Natural killer cell (primary cell): ENCODE measurements at regions not wholly inside any gene's neighbourhood (a gene's known extent, or its start where the extent isn't known, plus 50 kb on each side); places are given as distances from the start of the nearest gene placed in this dataset.

Source experiments
- ATAC-seq, 3 donors: fragments of 150-1000 bp in 2 of 3; fragments of 200-7000 bp in 1 of 3; cut with Tn5 transposase; 1 replicate in 1 of 3; 2 replicates in 2 of 3; pipeline ENCODE4 v1.10.0; 2021; ENCODE audit warnings: mild to moderate bottlenecking in 2 of 3, moderate library complexity in 2 of 3
- DNase-seq, 2 donors: peaks; one replicate each; pipeline versions ENCODE4 v3.0.0 to v3.0.0-alpha.2; 2013 to 2021; ENCODE audit warnings: mixed read lengths in 1 of 2
- H3K27ac ChIP-seq: one replicate; pipeline ENCODE4 v1.5.1; 2013; ENCODE audit warnings: mild to moderate bottlenecking, low read length
- H3K27me3 ChIP-seq: one replicate; pipeline ENCODE4 v1.6.1; 2013; ENCODE audit warnings: low read length; ENCODE audit not compliant: control insufficient read depth, insufficient read depth
- H3K36me3 ChIP-seq: one replicate; pipeline ENCODE4 v1.6.1; 2013; ENCODE audit warnings: low read length; ENCODE audit not compliant: control insufficient read depth, insufficient read depth
- H3K4me1 ChIP-seq: one replicate; pipeline ENCODE4 v1.6.1; 2013; ENCODE audit warnings: low read length; ENCODE audit not compliant: control insufficient read depth, insufficient read depth
- H3K4me3 ChIP-seq: one replicate; pipeline ENCODE4 v1.5.1; 2013; ENCODE audit warnings: low read length
- H3K9me3 ChIP-seq: one replicate; pipeline ENCODE4 v1.6.1; 2013; ENCODE audit warnings: low read length; ENCODE audit not compliant: control insufficient read depth, insufficient read depth
- H3K27ac Mint-ChIP-seq, 2 donors: one replicate each; pipeline ENCODE4 v1.8.0; 2022; ENCODE audit warnings: mild to moderate bottlenecking in 2 of 2, mixed read lengths in 2 of 2, moderate library complexity in 1 of 2
- H3K27me3 Mint-ChIP-seq, 2 donors: one replicate each; pipeline ENCODE4 v1.8.0; 2022; ENCODE audit warnings: low read depth in 2 of 2, mixed read lengths in 2 of 2
- H3K36me3 Mint-ChIP-seq: one replicate; pipeline ENCODE4 v1.8.0; 2022; ENCODE audit warnings: mixed read lengths
- H3K4me1 Mint-ChIP-seq, 2 donors: one replicate each; pipeline ENCODE4 v1.8.0; 2022; ENCODE audit warnings: mixed read lengths in 2 of 2
- H3K4me3 Mint-ChIP-seq: one replicate; pipeline ENCODE4 v1.8.0; 2022; ENCODE audit warnings: mild to moderate bottlenecking, moderate library complexity, mixed read lengths
- H3K9me3 Mint-ChIP-seq, 2 donors: one replicate each; pipeline ENCODE4 v1.8.0; 2022; ENCODE audit warnings: mixed read lengths in 2 of 2
- WGBS: methylation state at CpG from one replicate; pipeline ENCODE4 v1.1.7; 2013; ENCODE audit warnings: missing lambda C conversion rate; ENCODE audit not compliant: insufficient coverage; 5-methylcytosine and 5-hydroxymethylcytosine counted together
- intact Hi-C: fragments of 100-400 bp; cut with micrococcal nuclease; formaldehyde crosslinking; loops from one replicate; pipeline ENCODE4 v1.14.2; 2022
- TF ChIP-seq, protein P1 (sequence below): fragments of 200-600 bp; IDR thresholded peaks from one replicate; pipeline ENCODE4 v1.8.0; 2022; ENCODE audit warnings: antibody characterized with exemption

GRCh38 chr3:117836296-117836695 lies 1126.7 kb downstream of the TUSC7 start:
- H3K27ac ChIP-seq: no peak overlapping the region
- no peaks in the 10 kb centered on the region for H3K27me3 ChIP-seq
- DNase-seq (no peak), ATAC-seq (no peak)
- WGBS: no CpG with 5 or more reads among the region's 1 CpG
- H3K4me3 Mint-ChIP-seq: no peak overlapping the region
- H3K4me1 ChIP-seq: no peaks in the 10 kb centered on the region
- H3K36me3 Mint-ChIP-seq: no peaks in the 10 kb centered on the region
- peaks cover 8 to 23% of the 10 kb centered on the region in 2 donors for H3K9me3 Mint-ChIP-seq
- no peak overlapping the region for H3K27ac Mint-ChIP-seq
- H3K36me3 ChIP-seq: no peaks in the 10 kb centered on the region
- TF ChIP-seq, protein P1, sequence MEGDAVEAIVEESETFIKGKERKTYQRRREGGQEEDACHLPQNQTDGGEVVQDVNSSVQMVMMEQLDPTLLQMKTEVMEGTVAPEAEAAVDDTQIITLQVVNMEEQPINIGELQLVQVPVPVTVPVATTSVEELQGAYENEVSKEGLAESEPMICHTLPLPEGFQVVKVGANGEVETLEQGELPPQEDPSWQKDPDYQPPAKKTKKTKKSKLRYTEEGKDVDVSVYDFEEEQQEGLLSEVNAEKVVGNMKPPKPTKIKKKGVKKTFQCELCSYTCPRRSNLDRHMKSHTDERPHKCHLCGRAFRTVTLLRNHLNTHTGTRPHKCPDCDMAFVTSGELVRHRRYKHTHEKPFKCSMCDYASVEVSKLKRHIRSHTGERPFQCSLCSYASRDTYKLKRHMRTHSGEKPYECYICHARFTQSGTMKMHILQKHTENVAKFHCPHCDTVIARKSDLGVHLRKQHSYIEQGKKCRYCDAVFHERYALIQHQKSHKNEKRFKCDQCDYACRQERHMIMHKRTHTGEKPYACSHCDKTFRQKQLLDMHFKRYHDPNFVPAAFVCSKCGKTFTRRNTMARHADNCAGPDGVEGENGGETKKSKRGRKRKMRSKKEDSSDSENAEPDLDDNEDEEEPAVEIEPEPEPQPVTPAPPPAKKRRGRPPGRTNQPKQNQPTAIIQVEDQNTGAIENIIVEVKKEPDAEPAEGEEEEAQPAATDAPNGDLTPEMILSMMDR: no peak
- no peaks in the 10 kb centered on the region for H3K4me1 Mint-ChIP-seq
- no peak overlapping the region for H3K4me3 ChIP-seq
- H3K27me3 Mint-ChIP-seq: no peaks in the 10 kb centered on the region
- no peaks in the 10 kb centered on the region for H3K9me3 ChIP-seq
- intact Hi-C loops: no loop called here

DNA sequence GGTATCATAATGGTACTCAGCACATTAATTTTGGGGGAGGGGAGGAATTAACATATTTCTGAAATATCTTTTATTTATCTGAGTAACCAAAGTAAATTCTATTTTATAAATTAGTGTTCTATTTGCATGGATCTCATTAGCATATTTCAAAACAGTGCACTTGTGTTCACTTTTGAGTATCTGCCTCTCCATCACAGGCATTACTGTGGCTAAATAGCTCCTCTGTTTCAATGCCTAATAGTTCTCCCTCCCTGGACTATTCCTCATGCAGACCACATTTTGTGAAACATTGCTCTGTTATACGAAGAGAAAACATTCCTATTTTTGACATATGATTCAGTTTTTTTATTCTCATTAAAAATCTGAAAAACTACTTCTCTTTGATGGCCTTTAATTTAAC lies 1127.8 kb downstream of the TUSC7 start:
- H3K27me3 Mint-ChIP-seq: no peaks in the 10 kb centered on the region
- no peaks in the 10 kb centered on the region for H3K36me3 Mint-ChIP-seq
- Histone ChIP-seq H3K36me3 (no peaks in the 10 kb centered on the region), H3K4me1 (no peaks in the 10 kb centered on the region), H3K4me3 (no peak overlapping the region), H3K27ac (no peak overlapping the region), H3K27me3 (no peaks in the 10 kb centered on the region), H3K9me3 (no peaks in the 10 kb centered on the region)
- no peak overlapping the region for H3K4me3 Mint-ChIP-seq
- intact Hi-C loops: no loop called here
- no peak for DNase-seq
- TF ChIP-seq, protein P1: no peak
- 80% methylated on average over 1 of the region's 1 CpG for WGBS
- peaks cover 6 to 21% of the 10 kb centered on the region in 2 donors for H3K9me3 Mint-ChIP-seq
- H3K27ac Mint-ChIP-seq: no peak overlapping the region
- no peaks in the 10 kb centered on the region for H3K4me1 Mint-ChIP-seq
- ATAC-seq: no peak

- Mint-ChIP-seq H3K27ac (no peak overlapping the region), H3K9me3 (peaks cover 7 to 21% of the 10 kb centered on the region in 2 donors), H3K36me3 (no peaks in the 10 kb centered on the region), H3K27me3 (no peaks in the 10 kb centered on the region), H3K4me1 (no peaks in the 10 kb centered on the region), H3K4me3 (no peak overlapping the region)
- 72% methylated on average over 1 of the region's 1 CpG for WGBS
- H3K4me3 ChIP-seq: no peak overlapping the region
- no peaks in the 10 kb centered on the region for H3K27me3 ChIP-seq
- no peaks in the 10 kb centered on the region for H3K4me1 ChIP-seq
- H3K27ac ChIP-seq: no peak overlapping the region
- no peak for DNase-seq
- no peaks in the 10 kb centered on the region for H3K9me3 ChIP-seq
- TF ChIP-seq, protein P1: no peak
- no peak for ATAC-seq
- intact Hi-C loops: no loop called here
- no peaks in the 10 kb centered on the region for H3K36me3 ChIP-seq
These were observed 1132.5 kb downstream of the TUSC7 start for GRCh38 chr3:117842086-117842485.

DNA sequence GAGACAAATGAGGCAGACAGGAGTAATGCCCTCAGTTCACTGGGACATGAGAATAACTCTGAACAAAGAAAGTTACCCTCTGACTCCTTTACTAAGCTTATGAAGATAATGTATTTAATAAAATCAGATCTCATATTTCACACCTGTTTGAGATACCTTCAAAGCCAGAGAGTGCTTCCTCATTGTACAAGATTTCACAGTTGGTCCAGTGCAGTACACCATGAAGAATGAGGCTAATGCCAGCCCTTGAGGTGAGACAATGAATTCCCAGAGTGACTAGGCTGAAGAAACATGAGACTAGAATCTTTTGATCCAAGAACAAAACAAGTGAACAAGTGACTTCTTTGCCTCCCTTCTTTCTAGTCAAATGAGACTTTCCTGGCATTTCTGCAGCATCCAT lies 1133.8 kb downstream of the TUSC7 start:
- no peaks in the 10 kb centered on the region for H3K27me3 Mint-ChIP-seq
- H3K4me3 Mint-ChIP-seq: no peak overlapping the region
- H3K36me3 Mint-ChIP-seq: no peaks in the 10 kb centered on the region
- Histone ChIP-seq H3K4me1 (no peaks in the 10 kb centered on the region), H3K9me3 (no peaks in the 10 kb centered on the region), H3K36me3 (no peaks in the 10 kb centered on the region), H3K4me3 (no peak overlapping the region), H3K27ac (no peak overlapping the region), H3K27me3 (no peaks in the 10 kb centered on the region)
- TF ChIP-seq, protein P1: no peak
- DNase-seq: no peak
- ATAC-seq: no peak
- no peak overlapping the region for H3K27ac Mint-ChIP-seq
- intact Hi-C loops: no loop called here
- peaks cover 5 to 15% of the 10 kb centered on the region in 2 donors for H3K9me3 Mint-ChIP-seq
- no peaks in the 10 kb centered on the region for H3K4me1 Mint-ChIP-seq
